Dedifferentiated amniotic fluid mesenchymal stem cell (primary cell): ENCODE measurements at regions not wholly inside any gene's neighbourhood (a gene's known extent, or its start where the extent isn't known, plus 50 kb on each side); places are given as distances from the start of the nearest gene placed in this dataset.

Source experiments
- DNase-seq: peaks from one replicate; pipeline ENCODE4 v3.0.0-alpha.2; 2016; ENCODE audit errors: extremely low spot score

GRCh38 chr18:57202881-57203280 lies 56.0 kb downstream of the BOD1L2 start:
- DNase-seq = no peak

GRCh38 chr18:57205641-57206040 lies 58.8 kb downstream of the BOD1L2 start:
- no peak for DNase-seq

- no peak for DNase-seq
Measured at GRCh38 chr18:57207124-57207916, 60.4 kb downstream of the BOD1L2 start.

GRCh38 chr18:57208047-57208446 lies 61.2 kb downstream of the BOD1L2 start:
- no peak for DNase-seq

GRCh38 chr18:57209713-57210106 lies 62.8 kb downstream of the BOD1L2 start:
- no peak for DNase-seq

GRCh38 chr18:57210107-57210715 lies 63.3 kb downstream of the BOD1L2 start:
- peak; percentile 79 for DNase-seq

- no peak for DNase-seq
Measured at GRCh38 chr18:57210716-57211411, 64.0 kb downstream of the BOD1L2 start.

- no peak for DNase-seq
Measured at GRCh38 chr18:57211412-57211750, 64.5 kb downstream of the BOD1L2 start.

- no peak for DNase-seq
Measured at GRCh38 chr18:57211776-57212175, 64.9 kb downstream of the BOD1L2 start.

- DNase-seq = no peak
Measured at GRCh38 chr18:57212678-57213077, 65.8 kb downstream of the BOD1L2 start.

- no peak for DNase-seq
Measured at GRCh38 chr18:57214976-57215375, 68.1 kb downstream of the BOD1L2 start.

GRCh38 chr18:57218281-57218680 lies 71.4 kb downstream of the BOD1L2 start:
- no peak for DNase-seq

- no peak for DNase-seq
Measured at GRCh38 chr18:57219964-57220363, 73.1 kb downstream of the BOD1L2 start.

- DNase-seq = no peak
Measured at GRCh38 chr18:57220480-57220879, 73.6 kb downstream of the BOD1L2 start.

GRCh38 chr18:57220930-57221483 lies 74.1 kb downstream of the BOD1L2 start:
- DNase-seq = no peak

GRCh38 chr18:57223144-57223870 lies 76.4 kb downstream of the BOD1L2 start:
- DNase-seq = no peak

GRCh38 chr18:57230861-57231585 lies 84.1 kb downstream of the BOD1L2 start:
- DNase-seq = no peak

GRCh38 chr18:57231864-57232263 lies 85.0 kb downstream of the BOD1L2 start:
- no peak for DNase-seq

- DNase-seq = no peak
Measured at GRCh38 chr18:57234346-57234745, 87.5 kb downstream of the BOD1L2 start.

- DNase-seq = no peak
Measured at GRCh38 chr18:57241869-57242268, 95.0 kb downstream of the BOD1L2 start.

GRCh38 chr18:57242285-57242684 lies 95.4 kb downstream of the BOD1L2 start:
- no peak for DNase-seq
